ENCODE measurements at regions not wholly inside any gene's neighbourhood (a gene's known extent, or its start where the extent isn't known, plus 50 kb on each side); places are given as distances from the start of the nearest gene placed in this dataset.

DNA sequence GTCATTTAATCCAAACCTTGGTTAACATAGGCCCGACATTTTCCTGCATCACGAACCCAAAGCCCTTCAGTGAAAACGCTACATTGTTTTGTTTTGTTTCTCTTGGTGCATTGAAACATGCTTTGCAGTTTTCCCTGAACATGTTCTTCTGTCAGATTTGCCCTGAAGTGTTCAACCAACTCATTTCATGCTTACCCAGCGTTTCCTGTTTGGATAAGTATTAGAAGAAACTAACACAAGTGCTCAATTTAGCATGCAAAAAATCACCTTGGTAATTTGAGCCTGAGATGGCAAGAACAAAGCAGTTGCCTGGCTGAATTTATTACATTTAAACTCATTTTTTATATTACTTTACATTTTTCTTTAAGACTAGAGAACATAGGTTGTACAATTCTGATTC is 160.1 kb upstream of the VCX3A start:
- DNase-seq (ENCODE audit: low read depth in 2 of 2): no peak

DNA sequence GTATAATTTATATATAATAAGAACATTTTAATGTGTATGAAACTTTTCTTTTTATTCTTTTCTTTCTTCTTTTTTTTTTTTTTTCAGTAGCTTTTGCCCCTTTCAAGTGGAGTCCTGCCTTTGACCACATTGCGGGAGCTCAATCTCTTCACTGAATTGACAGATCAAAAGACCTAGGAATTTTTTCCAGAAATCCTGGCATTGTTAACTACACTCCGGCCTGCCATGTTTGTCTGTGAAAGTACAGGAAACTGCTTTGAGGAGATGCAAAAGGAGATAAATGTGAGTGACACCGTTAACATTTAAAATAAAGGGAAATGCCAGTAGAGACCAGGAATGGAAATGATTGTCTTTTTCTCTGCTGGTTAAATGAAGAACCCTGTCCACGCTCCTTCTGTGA is 159.3 kb upstream of the VCX3A start:
- DNase-seq (ENCODE audit: low read depth in 2 of 2): no peak

DNA sequence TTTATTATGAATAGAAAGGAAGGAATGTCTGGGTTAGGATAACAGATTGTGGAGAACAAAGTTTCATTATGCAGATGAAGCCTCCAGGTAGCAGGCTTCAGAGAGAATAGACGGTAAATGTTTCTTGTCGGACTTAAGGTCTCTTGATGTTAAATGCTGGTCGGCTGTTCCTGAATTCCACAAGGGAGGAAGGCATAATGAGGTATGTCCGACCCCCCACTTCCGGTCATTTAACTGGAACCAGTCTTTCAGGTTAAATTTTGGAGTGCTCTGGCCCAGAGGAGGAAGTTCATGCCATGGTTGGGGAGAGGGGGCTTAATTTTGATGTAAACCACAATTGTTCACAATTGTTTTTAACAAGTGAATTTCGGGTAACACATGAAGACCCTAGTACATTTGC is 158.1 kb upstream of the VCX3A start:
- DNase-seq (ENCODE audit: low read depth in 2 of 2): no peak

DNA sequence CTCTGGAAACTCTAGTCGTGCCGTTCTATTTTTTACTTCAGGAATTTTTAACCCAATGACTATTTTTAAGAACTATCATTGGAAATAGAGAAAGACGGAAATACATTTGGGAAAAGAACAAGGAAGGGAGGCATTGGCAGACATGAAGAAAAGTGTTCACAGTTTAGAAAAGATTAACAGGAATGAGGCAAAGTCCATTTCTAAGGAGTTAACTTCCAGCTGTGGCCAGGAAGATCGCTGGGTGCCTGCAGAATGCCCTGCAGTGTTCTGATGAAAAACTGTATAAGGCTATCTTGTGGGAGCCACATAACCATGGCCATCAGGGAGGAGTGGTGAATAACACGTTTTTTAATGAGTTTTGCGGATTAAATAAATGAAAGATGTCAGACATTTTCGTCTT is 150.6 kb upstream of the VCX3A start:
- DNase-seq (ENCODE audit: low read depth in 2 of 2): no peak

DNA sequence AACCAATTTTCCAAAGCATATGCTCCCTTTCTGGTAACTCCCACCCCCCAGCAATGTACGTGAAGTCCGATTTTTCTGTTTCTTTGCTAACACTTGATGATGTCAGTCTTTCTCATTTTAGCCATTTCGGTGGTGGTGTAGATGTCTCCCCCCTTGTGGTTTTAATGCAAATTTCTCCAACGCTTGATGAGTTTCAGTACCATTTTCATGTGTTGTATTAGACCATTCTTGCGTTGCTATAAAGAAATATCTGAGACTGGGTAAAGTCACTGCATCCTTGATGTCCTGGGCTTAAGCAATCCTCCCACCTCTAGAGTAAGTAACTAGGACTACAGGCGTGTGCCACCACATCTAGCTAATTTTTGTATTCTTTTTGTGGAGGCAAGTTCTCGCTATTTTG is 148.4 kb upstream of the VCX3A start:
- DNase-seq (ENCODE audit: low read depth in 2 of 2): no peak

DNA sequence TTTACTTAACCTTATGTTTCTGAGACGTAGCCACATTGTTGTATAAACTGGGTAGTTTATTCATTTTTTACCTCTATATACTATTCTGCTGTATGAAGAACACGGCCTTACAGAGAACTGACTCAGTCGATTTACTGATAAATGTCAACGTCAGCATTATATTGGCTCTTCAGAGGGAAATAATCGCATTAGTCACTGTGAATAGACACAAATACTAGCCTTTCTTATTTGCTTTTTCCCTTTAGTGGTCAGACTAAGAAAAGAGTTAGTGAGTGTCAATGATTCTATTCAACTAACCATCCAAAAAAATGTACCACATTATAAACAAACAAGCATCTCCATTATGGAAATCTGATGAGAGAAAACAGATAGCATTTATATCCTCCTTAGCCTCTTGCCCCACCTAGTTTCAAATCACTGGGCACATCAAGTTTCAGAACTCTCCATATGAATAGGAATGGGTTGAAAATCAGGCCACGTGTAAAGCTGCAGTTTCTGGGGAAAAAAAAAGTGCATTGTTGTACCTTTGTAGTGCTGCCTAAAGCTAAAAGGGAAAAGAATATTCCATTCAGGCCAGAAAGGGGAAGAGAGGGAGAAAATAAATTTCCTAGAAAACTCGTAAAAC is 146.7 kb upstream of the VCX3A start:
- DNase-seq (ENCODE audit: low read depth in 2 of 2): no peak

DNA sequence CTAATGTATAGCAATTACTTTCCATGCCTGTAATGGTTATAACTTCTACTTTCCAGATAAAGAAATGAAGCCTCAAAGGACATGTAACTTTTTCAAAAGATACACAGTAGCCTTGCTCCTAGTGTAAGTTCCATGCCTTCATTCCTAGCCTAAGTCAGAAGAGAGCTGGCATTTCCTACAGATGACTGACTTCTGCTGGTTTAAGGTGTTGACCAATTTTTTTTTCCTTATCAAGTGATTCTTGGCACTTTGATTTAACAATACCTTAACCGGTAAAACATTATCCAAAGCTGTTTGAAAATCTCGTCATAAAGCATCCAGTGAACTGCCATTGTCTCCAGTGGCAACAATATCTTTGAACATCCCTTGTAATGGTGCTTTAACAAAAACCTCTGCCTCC is 145.1 kb upstream of the VCX3A start:
- DNase-seq (ENCODE audit: low read depth in 2 of 2): no peak

DNA sequence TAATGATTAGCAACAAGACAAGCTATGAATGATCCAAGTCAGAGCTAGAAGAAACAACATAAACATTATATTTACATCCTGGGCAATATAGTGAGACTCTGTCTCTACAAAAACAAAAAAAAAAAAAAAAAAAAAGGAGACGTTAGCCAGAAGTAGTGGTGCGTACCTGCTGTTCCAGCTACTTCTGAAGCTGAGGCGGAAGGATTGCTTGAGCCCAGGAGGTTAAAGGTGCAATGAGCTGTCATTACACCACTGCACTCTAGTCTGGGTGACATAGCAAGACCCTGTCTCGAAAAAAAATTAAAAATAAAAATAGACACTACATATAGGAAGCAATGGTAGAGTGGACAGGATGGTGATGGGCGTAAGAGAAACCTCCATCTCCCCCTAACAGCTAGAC is 144.6 kb upstream of the VCX3A start:
- no peak for DNase-seq (ENCODE audit: low read depth in 2 of 2)

DNA sequence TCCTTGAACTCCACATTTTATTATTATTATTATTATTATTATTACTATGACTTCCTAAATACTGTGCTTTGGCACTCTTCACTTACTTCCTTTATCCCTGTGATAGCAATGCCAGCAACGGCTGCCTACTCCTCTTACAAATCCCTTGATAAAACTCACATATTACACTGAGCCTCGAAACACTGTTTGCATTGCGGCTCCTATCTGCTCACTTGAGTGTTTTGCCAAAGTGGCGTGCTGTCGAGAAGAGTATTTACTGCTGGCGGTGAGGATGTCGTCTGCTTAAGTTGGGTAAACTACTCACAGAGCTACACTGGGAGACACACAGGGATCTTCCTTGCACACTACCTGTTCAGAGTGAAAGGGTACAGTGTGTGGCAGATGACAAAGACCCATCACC is 143.4 kb upstream of the VCX3A start:
- no peak for DNase-seq (ENCODE audit: low read depth in 2 of 2)

DNA sequence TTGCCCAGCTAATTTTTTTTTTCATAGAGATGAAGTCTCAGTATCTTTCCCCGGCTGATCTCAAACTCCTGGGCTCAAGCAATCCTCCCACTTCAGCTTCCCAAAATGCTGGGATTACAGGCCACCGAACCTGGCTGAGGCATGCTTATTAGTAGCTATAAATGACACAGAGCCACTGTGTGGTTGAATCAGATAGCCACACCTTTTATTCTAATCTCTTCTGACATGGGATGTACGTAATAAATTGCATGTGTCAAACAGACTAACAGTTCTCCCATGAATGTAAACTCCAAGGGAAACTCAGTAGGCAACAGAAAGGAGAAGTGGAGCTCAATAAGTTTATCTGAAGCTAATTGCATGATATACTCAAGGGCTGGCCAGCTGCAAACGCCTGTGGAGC is 139.8 kb upstream of the VCX3A start:
- DNase-seq (ENCODE audit: low read depth in 2 of 2): no peak

DNA sequence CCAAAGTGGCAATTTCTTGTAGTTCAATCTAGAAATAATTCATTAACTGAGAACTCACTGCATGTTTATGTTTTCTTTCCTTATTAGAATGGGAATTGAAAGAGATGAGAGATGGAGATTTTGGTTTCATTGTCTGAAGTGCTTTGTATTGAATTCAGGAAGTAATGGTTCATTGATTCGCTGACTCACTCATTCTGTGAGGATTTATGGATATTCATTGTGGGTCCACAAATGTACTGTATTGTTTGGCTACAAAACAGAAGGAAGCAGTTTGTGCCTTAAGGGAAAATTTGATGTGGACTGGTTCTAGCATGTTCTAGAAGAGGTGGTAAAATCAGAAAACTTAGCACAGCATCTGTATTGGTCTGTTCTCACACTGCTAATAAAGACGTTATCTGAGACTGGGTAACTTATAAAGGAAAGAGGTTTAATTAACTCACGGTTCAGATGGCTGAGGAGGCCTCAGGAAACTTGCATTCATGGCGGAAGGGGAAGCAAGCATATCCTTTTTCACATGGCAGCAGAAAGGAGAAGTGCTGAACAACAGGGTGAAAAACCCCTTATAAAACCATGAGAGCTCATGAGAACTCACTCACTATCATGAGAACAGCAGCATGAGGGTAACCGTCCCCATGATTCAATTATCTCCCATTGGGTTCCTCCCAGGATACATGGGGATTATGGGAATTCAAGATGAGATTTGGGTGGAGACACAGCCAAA is 132.3 kb upstream of the VCX3A start:
- no peak for DNase-seq (ENCODE audit: low read depth in 2 of 2)

DNA sequence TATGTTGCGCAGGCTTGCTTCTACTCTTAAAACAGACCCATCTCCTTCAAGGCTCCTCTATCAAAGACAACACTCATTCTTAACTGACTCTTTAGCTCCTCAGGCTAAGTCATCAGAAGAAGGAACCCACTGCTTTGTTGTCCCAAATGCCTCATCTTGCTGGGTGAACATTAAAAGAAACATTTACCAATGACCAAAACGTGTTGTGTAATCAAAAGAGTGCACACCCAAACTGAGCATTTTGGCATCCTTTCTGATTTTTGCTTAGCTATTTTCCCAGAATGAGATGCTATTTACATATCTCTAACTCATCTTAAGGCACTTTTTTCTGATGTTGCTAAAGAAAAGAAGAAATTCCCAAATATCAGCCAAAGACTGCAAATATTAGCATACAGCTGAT is 131.7 kb upstream of the VCX3A start:
- DNase-seq (ENCODE audit: low read depth in 2 of 2): no peak

DNA sequence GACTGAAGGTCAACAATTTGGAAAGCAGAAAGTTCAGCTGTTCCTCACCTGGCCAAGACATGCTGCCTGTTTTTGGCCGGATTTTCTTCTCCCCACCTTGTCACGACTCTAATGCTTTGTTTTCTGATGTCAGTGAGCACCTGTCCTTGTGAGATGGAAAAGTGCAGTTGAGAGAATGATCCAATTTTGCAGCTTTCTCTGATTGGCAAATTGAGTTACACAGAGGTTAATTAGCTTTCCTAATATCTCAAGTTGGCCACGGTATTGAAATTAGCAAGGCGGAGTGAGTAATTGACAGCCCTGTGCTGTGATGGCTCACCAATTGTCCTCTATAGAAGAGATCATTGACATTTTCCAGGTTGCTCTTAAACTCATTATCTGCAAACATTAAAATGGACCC is 126.8 kb upstream of the VCX3A start:
- no peak for DNase-seq (ENCODE audit: low read depth in 2 of 2)

DNA sequence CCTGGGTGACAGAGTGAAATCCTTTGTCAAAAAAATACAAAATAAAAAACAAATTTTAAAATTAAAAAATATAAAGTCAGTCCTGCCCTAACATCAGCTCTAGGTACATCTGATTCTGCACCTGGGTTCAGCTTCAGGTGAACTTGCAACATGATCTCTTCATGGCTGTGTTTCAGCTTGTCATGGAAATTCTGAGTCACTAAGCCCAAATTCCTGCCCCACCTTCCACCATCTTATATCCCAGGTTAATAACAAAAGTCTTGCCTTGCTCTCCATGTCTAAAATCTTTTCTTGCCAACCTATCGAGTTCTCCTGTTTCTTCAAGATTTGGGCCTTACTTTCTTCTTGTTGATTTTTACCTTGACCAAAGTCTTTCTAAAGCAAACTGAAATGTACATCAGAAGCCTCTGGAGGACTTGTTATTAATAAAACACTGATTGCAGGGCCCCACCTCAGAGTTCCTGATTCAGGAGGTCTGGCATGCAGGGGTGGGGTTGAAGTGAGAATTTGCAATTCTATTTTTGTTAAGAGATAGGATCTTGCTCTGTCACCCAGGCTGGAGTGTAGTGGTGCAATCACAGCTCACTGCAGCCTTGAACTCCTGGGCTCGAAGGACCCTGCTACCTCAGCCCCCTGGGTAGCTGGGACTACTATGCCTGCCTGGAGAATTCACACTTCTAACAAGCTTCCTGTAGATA is 125.8 kb upstream of the VCX3A start:
- DNase-seq (ENCODE audit: low read depth in 2 of 2): no peak

DNA sequence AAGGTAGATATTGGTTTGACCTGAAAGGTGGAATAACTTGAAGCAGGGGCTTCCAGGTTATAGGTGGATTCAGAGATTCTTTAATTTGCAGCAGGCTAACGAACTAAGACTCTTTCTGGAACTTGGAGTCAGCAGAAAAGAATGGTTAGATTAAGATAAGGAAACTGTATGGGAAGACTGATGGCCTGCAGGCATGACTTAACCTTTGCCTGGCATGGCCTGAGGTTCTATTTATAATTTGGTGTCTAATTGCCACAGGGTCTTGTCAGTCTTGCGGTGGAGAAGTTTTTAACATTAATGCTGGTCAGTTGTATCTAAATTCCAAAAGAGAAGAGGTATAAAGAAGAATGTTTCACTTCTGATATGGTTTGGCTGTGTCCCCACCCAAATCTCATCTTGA is 110.3 kb upstream of the VCX3A start:
- DNase-seq (ENCODE audit: low read depth in 2 of 2): no peak

DNA sequence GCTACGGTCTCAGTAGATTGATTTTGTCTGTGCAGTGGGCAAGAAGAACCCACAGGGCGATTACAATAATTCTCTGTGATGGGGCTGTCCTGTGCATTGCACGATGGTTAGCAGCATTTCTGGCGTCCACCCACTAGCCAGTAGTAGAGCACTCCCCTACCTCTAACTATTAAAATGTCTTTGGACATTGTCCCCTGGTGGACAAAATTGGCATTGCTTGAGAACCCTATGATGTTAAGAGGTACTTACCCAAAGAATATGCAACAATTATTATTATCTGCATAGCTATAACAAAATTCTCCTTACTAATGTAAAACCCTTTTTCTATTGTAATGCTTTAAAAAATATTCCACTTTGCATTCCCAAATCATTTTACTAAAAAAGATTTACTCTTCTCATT is 109.5 kb upstream of the VCX3A start:
- DNase-seq (ENCODE audit: low read depth in 2 of 2): no peak

DNA sequence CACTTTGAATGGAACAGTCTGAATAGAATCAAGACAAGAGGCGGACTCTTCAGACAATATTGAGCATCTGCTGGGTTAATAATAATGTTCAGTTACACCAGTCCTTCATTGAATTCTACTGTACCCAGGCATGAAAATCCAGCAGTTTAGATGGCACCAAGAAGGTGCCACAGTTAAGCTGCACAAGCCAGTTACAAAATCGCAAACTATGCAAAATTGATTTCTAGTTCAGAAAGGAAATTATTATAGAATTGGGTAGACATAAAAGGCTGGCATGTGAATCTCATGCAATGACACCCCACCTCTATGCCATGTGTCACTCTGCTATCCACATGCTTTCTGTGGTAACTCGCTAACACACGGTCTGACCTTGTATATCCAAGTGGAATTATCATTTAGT is 105.8 kb upstream of the VCX3A start:
- DNase-seq (ENCODE audit: low read depth in 2 of 2): no peak

DNA sequence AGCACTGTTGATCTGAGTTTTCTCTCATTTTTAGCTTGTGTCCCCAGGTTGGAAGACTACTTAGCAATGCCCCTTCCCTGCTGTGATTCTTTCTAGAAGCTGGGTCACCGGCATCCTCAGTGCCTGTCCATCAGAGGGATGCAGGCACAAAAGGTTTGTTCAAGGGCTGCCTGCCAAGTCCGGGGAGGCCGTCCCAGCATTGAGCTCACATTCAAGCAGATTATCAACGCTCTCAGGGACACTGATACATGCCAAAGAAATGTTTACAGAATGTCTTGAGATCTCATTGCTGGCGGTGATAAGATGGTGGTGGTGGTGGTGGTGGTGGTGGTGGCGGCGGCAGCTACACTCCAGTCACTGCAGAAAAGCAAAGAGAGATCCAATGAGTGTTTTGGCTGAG is 79.6 kb upstream of the VCX3A start:
- DNase-seq (ENCODE audit: low read depth in 2 of 2): no peak

DNA sequence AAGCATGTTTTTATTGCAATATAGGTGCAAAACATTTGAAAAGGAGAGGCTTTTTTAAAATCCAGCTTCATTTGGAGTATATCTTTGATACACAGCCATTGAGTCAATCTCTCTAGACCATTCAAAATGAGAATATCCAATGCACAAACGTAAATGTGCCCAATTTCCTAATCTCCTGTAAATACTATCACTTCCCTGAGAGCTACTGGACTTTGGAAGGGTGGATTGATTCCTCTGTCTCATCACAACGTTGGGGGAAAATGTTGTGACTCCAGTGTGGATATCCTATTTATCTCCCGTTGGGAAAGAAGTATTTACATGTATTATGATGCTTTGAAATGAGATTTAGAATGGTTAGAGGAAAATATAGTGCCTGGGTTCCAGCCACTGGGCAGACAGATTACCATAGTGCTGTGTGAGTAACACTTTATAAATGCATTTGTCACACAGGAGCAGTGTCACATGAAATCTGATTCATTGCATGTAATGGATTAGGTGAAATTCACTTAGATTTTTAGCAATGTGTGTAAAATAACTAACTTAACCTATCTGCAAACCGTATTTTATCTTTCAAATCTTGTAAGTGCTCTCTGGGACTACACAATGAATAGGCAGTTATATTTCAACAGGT is 64.4 kb upstream of the VCX3A start:
- DNase-seq (ENCODE audit: low read depth in 2 of 2): no peak
